CD4-positive, alpha-beta T cell treated with Interleukin-6 at 100 ng/mL for 8 hours (primary cell): ENCODE measurements at regions not wholly inside any gene's neighbourhood (a gene's known extent, or its start where the extent isn't known, plus 50 kb on each side); places are given as distances from the start of the nearest gene placed in this dataset.
A peak's percentile ranks its signal among the peaks of the same experiment; 100 is the strongest.
"Not testable (repeated sequence)": the region's sequence is repeated elsewhere in the genome, so short reads cannot be mapped to it uniquely, and the experiment has no call there.

Source experiments
- DNase-seq: peaks from one replicate; pipeline ENCODE4 v3.0.0-alpha.2; 2020; ENCODE audit warnings: mixed read lengths, low spot score

- peak; percentile 44 for DNase-seq
These were observed 97.9 kb upstream of the RGS1 start for GRCh38 chr1:192477630-192478029.

GRCh38 chr1:192485692-192486436 is 89.7 kb upstream of the RGS1 start:
- DNase-seq: no peak

DNA sequence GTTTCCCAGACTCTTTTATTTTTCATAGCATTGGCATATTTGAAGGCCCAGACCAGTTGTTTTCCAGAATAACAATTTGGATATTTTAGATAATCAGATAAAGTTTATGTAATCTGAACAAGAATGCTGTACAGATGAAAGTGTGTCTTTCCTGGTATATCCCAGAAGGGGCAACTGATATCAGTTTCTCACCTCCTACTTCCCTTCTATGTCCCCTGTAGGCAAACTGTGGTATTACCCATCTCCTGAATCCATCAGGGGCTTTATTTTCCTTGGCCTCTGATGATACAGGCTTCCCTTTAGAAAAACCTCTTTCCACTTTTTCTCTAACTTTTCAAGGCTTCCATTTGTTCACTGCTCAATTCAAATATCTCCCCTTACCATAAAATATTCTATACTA is 87.5 kb upstream of the RGS1 start:
- DNase-seq: no peak

- no peak for DNase-seq
These were observed 86.5 kb upstream of the RGS1 start for GRCh38 chr1:192489047-192489446.

- DNase-seq: no peak
These were observed 85.8 kb upstream of the RGS1 start for GRCh38 chr1:192489748-192490147.

DNA sequence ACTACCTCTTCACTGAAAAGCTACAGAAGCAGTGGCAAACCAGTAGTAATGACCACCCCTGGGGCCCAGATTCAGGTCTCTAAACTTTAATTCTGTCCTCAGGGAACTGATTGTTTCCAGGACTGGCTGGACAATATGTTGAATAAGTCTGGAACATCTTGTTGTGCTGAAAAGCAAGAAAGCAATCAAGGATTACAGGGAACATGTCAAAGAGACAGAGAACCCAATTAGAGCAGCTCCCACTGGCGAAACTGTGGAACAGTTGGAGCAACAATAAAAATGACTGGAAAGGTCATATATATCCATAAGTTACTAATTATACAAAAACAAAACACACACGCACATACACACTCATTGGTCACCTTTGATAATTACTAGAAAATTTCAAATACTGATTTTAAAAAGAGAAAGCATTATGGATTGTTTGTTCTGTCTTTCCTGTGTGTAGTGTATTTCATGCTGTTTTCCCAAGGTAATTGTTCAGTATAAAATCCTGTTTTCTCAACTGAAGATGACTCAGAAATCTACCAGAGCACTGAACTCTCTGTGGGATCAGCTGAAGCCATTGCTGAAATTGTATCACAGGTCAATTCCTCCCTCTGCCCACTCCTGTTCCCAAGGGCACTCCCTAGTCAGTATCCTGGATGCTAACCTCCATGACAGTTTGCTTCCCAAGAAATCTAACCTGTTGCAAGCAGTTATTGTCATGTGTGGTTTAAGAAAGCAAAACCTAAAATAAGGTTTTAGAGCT is 83.6 kb upstream of the RGS1 start:
- no peak for DNase-seq

- no peak for DNase-seq
These were observed 82.0 kb upstream of the RGS1 start for GRCh38 chr1:192493584-192493983.

DNA sequence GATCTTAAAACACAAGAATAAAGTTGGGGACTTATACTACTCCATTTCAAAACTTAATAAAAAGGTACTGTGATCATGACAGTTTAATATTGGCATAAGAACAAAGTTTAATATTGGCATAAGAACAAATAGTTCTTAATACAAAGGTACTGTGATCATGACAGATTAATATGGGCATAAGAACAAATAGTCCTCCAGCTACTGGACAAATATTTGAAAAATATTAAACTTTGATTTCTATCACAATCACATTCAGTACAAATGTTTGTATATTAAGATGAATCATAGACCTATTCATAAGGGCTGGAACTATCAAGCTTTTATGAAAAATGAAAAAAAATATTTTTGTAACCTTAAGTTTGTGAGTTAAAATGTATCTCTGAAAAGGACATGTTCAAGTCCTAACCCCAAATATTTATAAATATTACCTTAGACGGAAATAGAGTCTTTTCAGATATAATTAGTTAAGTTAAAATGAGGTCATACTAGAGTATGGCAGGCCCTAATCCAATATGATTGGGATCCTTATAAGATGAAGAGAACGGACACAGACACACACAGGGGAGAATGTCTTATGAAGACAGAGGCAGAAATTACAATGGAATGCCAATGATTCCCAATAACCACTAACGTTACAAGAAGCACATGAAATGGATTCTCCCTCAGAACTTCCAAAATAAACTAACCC is 79.1 kb upstream of the RGS1 start:
- no peak for DNase-seq

DNA sequence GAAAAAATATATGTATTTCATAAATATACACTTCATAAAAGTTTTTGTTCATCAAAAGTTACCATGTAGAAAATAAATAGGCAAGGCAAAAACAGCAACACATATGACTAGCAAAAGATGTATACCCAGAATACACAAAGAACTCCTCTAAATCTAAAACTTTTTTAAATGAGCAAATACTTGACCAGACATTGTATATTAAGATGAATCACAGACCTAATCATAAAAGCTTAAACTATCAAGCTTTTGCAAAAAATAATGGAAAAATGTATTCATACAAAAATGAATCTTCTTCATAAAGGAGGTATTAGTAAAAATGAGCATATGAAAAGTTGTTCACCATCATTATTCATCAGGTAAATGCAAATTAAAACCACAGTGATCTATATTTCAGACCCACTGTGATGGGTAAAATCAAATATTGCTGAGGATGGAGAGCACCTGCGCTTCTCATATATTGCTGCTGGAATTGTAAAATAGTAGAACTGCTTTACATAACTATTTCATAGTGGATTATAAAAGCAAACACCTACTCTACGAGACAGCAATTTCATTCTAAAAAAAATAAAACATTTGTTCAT is 78.3 kb upstream of the RGS1 start:
- DNase-seq: no peak

DNA sequence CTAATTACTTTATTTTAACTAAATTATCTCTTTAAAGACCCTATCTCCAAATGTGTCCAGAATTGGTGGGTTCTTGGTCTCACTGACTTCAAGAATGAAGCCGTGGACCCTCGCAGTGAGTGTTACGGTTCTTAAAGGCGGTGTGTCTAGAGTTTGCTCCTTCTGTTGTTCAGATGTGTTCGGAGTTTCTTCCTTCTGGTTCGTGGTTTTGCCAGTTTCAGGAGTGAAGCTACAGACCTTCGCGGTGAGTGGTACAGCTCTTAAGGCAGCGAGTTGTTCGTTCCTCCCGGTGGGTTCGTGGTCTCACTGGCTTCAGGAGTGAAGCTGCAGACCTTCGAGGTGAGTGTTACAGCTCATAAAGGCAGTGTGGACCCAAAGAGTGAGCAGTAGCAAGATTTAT is 77.5 kb upstream of the RGS1 start:
- not testable (repeated sequence) for DNase-seq

DNA sequence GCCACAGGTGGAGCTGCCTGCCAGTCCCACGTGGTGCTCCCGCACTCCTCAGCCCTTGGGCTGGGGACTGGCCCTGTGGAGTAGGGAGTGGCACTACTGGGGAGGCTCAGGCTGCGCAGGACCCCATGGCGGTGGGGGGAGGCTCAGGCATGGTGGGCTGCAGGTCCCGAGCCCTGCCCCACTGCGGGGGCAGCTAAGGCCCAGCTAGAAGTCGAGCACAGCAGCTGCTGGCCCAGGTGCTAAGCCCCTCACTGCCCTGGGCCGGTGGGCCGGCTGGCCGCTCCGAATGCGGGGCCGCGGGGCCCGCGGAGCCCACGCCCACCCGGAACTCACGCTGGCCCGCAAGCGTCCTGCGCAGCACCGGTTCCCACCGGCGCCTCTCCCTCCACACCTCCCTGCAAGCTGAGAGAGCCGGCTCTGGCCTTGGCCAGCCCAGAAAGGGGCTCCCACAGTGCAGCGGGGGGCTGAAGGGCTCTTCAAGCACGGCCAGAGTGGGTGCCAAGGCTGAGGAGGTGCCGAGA is 76.5 kb upstream of the RGS1 start:
- not testable (repeated sequence) for DNase-seq

DNA sequence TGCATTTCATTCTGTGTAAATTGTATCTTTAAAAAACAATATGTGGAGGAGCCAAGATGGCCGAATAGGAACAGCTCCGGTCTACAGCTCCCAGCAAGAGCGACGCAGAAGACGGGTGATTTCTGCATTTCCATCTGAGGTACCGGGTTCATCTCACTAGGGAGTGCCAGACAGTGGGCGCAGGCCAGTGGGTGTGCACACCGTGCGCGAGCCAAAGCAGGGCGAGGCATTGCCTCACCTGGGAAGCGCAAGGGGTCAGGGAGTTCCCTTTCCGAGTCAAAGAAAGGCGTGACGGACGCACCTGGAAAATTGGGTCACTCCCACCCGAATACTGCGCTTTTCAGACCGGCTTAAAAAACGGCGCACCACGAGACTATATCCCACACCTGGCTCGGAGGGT is 75.0 kb upstream of the RGS1 start:
- not testable (repeated sequence) for DNase-seq

DNA sequence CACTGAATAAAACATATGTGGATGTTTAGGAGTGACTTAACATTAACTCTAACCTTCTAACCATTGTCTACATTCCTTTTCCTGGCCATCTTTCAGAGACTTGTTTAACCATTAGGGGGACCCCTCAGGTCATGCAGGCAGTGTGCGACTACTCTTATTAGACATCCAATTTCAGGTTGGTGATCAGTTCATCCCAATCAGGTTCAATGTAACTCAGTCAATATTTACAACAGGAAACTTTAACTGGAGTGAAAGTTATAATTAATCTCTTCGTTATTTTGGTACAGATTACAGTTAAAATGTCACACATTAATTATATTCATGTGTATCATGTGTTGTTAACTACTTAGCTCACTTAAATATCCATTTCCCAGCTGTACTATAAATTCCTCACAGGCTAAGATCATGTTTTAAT is 68.8 kb upstream of the RGS1 start:
- DNase-seq: peak; percentile 14

DNA sequence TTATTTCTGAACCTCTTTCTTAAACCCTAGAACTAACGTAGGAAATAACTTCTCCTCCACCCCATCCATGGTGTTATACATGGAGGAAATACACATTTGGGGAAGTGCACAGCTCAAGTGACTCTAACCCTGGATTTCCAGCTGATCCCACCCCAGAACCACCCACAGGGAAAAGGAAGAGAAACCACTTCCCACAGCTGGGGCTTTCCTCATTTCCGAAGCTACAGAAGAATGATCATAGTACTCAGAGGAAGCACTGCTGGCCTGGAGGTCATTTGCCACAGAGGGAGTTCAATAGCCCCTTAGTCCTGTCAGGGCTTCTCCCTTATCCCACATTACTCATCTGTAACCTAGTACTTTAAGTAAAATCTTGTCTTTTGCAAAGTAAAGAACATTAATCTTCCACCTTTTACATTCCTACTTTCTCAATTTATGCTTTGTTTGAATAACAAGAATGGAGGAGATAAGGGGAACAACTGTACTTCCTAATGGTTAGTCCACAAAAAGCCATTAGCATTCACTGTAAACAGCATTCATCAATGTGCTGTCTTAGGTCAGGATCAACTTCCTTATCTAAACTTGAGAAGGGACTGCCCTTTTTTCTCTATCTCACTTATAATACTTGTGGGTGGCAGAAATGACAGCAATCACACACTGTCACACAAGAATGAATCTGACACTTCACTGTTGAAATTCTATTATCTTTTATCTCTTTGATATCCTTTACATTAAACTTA is 63.0 kb upstream of the RGS1 start:
- no peak for DNase-seq

GRCh38 chr1:192513196-192513595 is 62.4 kb upstream of the RGS1 start:
- DNase-seq: no peak

DNA sequence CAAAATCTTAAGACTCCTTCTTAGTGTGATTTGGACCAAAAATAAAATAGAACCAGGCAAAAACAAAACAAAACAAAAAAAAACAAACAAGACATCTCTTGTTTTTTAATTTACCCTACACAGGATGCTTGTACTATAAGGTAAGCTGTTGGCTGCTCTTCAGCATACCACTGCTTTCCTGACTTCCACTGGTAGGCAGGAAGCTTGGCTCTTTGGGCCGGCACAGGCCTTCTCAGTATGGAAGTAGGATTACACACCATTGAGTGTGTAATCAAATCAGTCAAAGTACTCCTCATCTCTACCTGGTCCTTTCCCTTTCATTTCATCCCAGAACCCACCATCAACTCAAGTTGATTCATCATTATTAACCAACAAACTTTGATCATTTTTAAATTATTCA is 61.9 kb upstream of the RGS1 start:
- no peak for DNase-seq

GRCh38 chr1:192516776-192517297 is 58.7 kb upstream of the RGS1 start:
- peak; percentile 86 for DNase-seq

DNA sequence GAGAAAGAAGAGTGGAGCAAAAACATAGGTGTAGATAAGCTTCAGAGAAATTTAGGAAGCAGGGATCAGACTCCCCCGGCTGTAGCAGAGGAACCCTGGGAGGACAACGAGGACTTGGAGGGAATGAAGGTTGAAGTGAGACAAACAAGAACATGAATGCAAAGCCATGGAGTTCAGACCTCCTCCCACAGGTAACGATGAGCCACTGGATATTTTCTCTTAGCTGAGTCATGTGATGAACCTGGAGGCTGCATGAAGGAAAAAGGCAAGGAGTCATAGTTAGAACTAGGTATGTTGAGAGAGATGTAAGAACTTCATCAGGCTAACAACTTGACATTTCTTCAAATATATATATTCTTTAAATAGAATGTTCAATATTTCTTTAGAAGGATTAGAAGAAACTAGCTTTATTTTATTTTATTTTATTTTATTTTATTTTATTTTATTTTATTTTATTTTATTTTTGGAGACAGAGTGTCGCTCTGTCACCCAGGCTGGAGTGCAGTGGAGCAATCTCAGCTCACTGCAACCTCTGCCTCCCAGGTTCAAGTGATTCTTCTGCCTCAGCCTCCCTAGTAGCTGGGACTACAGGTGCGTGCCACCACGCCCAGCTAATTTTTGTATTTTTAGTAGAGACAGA is 57.7 kb upstream of the RGS1 start:
- DNase-seq: not testable (repeated sequence)

DNA sequence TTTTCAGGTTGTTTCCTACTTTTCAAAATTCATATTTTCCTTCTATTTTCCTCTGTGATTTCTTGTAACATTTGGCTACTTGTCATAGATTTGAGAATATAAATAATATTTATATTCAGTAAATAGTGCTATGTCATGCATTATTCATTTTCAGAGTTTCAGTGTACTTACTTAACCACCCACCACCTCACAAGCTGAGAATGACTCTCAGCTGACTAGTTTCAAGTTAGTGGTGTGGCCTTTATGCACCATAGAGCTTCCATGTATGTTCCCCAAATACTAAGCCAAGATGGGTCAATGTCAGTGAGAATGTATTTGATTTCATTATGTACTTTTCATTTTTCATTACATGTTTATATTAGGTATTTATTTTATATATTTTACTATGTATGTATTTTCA is 56.9 kb upstream of the RGS1 start:
- no peak for DNase-seq

- no peak for DNase-seq
These were observed 53.8 kb upstream of the RGS1 start for GRCh38 chr1:192521734-192522133.

DNA sequence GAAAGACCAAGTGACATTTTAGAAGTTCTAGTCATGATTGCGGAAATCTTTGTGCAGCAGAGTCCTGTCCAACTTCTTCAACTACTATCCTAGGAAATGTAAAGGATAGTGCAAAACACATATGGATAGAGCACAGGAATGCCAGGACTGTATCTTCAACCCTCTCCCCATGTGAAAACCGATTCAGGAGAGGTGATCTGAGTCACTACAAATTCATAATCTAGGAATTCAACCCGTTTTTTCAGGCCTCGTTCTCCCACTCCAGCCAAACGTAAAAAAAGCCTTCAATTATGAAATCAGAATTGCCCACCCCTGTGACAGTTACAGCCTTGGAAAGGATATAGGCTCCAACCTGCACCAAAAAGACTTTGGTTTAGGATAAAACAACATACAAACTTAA is 52.9 kb upstream of the RGS1 start:
- no peak for DNase-seq
